Ascending aorta (tissue), 2 donors: ENCODE measurements at regions not wholly inside any gene's neighbourhood (a gene's known extent, or its start where the extent isn't known, plus 50 kb on each side); places are given as distances from the start of the nearest gene placed in this dataset.

Source experiments
- DNase-seq, 2 donors: peaks; one replicate each; pipeline ENCODE4 v3.0.0-alpha.2; 2019; ENCODE audit warnings: low spot score in 2 of 2
- H3K27ac ChIP-seq, 2 donors: fragments of 200-600 bp; sonication (generic); one replicate each; pipeline ENCODE4 v1.5.1; 2016 to 2017; ENCODE audit warnings: mild to moderate bottlenecking in 1 of 2
- H3K27me3 ChIP-seq: fragments of 200-600 bp; sonication (generic); one replicate; pipeline ENCODE4 v1.5.1; 2017
- H3K36me3 ChIP-seq, 2 donors: fragments of 200-600 bp; sonication (generic); one replicate each; pipeline ENCODE4 v1.5.1; 2016
- H3K4me1 ChIP-seq, 2 donors: fragments of 200-600 bp; sonication (generic); one replicate each; pipeline ENCODE4 v1.5.1; 2016 to 2017; ENCODE audit warnings: mild to moderate bottlenecking in 1 of 2
- H3K4me3 ChIP-seq, 2 donors: fragments of 200-600 bp; sonication (generic); one replicate each; pipeline ENCODE4 v1.5.1; 2016 to 2017; ENCODE audit warnings: mild to moderate bottlenecking in 1 of 2
- H3K9me3 ChIP-seq, 2 donors: fragments of 200-600 bp; sonication (generic); one replicate each; pipeline ENCODE4 v1.5.1; 2016
- CTCF ChIP-seq, 3 experiments: fragments of 200-600 bp in 2 of 3; fragments of 450-650 bp in 1 of 3; sonication (generic) in 2 of 3; IDR thresholded peaks; one replicate each; pipeline ENCODE4 v1.5.1; 2016 to 2019; ENCODE audit warnings: antibody characterized with exemption in 3 of 3, mild to moderate bottlenecking in 1 of 3, moderate library complexity in 1 of 3
- intact Hi-C: fragments of 100-400 bp; cut with DNase I; formaldehyde crosslinking; loops from one replicate; pipeline ENCODE4 v1.15.1; 2023

- intact Hi-C loops, result no loop called here
- no peaks in the 10 kb centered on the region for H3K27me3 ChIP-seq
- no peak for TF ChIP-seq CTCF (IDR thresholded peaks at IDR 0.05)
- no peaks in the 10 kb centered on the region for H3K4me1 ChIP-seq
- H3K36me3 ChIP-seq, result no peaks in the 10 kb centered on the region
- no peak overlapping the region for H3K27ac ChIP-seq
- no peaks in the 10 kb centered on the region for H3K9me3 ChIP-seq
- no peak overlapping the region for H3K4me3 ChIP-seq
- no peak for DNase-seq
These were observed 101.9 kb downstream of the SLIT2 start for GRCh38 chr4:20353646-20354045.

- Histone ChIP-seq H3K9me3 (no peaks in the 10 kb centered on the region), H3K4me3 (no peak overlapping the region), H3K36me3 (no peaks in the 10 kb centered on the region), H3K4me1 (no peaks in the 10 kb centered on the region), H3K27me3 (no peaks in the 10 kb centered on the region), H3K27ac (no peak overlapping the region)
- TF ChIP-seq CTCF (IDR thresholded peaks at IDR 0.05), result no peak
- no peak for DNase-seq
- intact Hi-C loops, result no loop called here
These were observed 102.4 kb downstream of the SLIT2 start for GRCh38 chr4:20354120-20354519.

- H3K27ac ChIP-seq, result no peak overlapping the region
- no peak for TF ChIP-seq CTCF (IDR thresholded peaks at IDR 0.05)
- H3K4me3 ChIP-seq, result no peak overlapping the region
- no peaks in the 10 kb centered on the region for H3K36me3 ChIP-seq
- intact Hi-C loops, result no loop called here
- no peaks in the 10 kb centered on the region for H3K9me3 ChIP-seq
- H3K4me1 ChIP-seq, result no peaks in the 10 kb centered on the region
- no peaks in the 10 kb centered on the region for H3K27me3 ChIP-seq
- DNase-seq, result no peak
These were observed 104.9 kb downstream of the SLIT2 start for GRCh38 chr4:20356565-20356964.

GRCh38 chr4:20358110-20358509, 106.4 kb downstream of the SLIT2 start:
- no peak for DNase-seq
- Histone ChIP-seq H3K36me3 (no peaks in the 10 kb centered on the region), H3K27me3 (no peaks in the 10 kb centered on the region), H3K9me3 (no peaks in the 10 kb centered on the region), H3K27ac (no peak overlapping the region), H3K4me3 (no peak overlapping the region), H3K4me1 (no peaks in the 10 kb centered on the region)
- intact Hi-C loops, result no loop called here
- TF ChIP-seq CTCF (IDR thresholded peaks at IDR 0.05), result no peak

GRCh38 chr4:20359692-20360091, 108.0 kb downstream of the SLIT2 start:
- H3K27ac ChIP-seq, result no peak overlapping the region
- no peak for TF ChIP-seq CTCF (IDR thresholded peaks at IDR 0.05)
- H3K27me3 ChIP-seq, result no peaks in the 10 kb centered on the region
- no peak overlapping the region for H3K4me3 ChIP-seq
- DNase-seq, result no peak
- intact Hi-C loops, result no loop called here
- no peaks in the 10 kb centered on the region for H3K4me1 ChIP-seq
- H3K36me3 ChIP-seq, result no peaks in the 10 kb centered on the region
- H3K9me3 ChIP-seq, result no peaks in the 10 kb centered on the region

- Histone ChIP-seq H3K4me1 (no peaks in the 10 kb centered on the region), H3K36me3 (no peaks in the 10 kb centered on the region), H3K27me3 (no peaks in the 10 kb centered on the region), H3K9me3 (no peaks in the 10 kb centered on the region), H3K4me3 (no peak overlapping the region), H3K27ac (no peak overlapping the region)
- TF ChIP-seq CTCF (IDR thresholded peaks at IDR 0.05), result no peak
- intact Hi-C loops, result no loop called here
- DNase-seq, result no peak
These were observed 110.4 kb downstream of the SLIT2 start for GRCh38 chr4:20362148-20362547.
